ENCODE measurements at regions not wholly inside any gene's neighbourhood (a gene's known extent, or its start where the extent isn't known, plus 50 kb on each side); places are given as distances from the start of the nearest gene placed in this dataset.
"Not testable (repeated sequence)": the region's sequence is repeated elsewhere in the genome, so short reads cannot be mapped to it uniquely, and the experiment has no call there.

DNA sequence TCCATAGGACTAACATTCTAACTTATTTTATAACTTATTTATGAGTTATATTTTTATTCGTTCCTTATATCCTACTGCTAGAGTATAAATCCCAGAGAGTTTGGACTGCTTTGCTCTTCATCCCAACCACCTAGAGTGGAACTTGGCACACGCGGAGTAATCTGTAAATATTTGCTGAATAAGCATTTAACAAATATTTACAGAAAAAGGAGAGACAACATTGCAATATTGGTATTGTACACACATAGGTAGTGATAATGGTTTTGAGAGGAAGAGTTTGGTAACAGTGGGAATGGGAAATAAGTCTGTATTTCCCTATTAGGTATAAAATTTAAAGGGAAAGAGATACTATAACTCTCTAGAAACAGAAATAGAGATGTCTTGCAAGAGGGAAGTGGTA is 634.8 kb upstream of the CITED2 start:
- DNase-seq (no peak), ATAC-seq (no peak)
- H3K36me3 Mint-ChIP-seq (ENCODE audit: low read depth), result no peaks in the 10 kb centered on the region
- no peaks in the 10 kb centered on the region for H3K4me1 Mint-ChIP-seq
- H3K27me3 Mint-ChIP-seq, result peaks cover 6% of the 10 kb centered on the region
- H3K9me3 Mint-ChIP-seq (ENCODE audit: low read depth), result peaks cover 3% of the 10 kb centered on the region
- H3K4me3 Mint-ChIP-seq, result no peak overlapping the region
- no peak overlapping the region for H3K27ac Mint-ChIP-seq
- CTCF ChIA-PET, result no interaction called here
- POLR2A ChIA-PET, result no interaction called here
- intact Hi-C loops (cut with DNase I, micrococcal nuclease), result no loop called here

- Mint-ChIP-seq H3K4me3 (no peak overlapping the region), H3K36me3 (ENCODE audit: low read depth) (no peaks in the 10 kb centered on the region), H3K4me1 (no peaks in the 10 kb centered on the region), H3K27ac (no peak overlapping the region), H3K27me3 (peaks cover 6% of the 10 kb centered on the region), H3K9me3 (ENCODE audit: low read depth) (peaks cover 3% of the 10 kb centered on the region)
- ChIA-PET CTCF (interaction anchor here (0.7 kb wide), 1 partner anchor 568 kb away, joined by 3 read pairs; no protein-coding TSS in a partner anchor), POLR2A (no interaction called here)
- intact Hi-C loops (cut with DNase I, micrococcal nuclease), result no loop called here
- DNase-seq (no peak), ATAC-seq (no peak)
These were observed 633.1 kb upstream of the CITED2 start for GRCh38 chr6:140007525-140007924.

- intact Hi-C loops (cut with DNase I, micrococcal nuclease), result no loop called here
- Mint-ChIP-seq H3K27ac (no peak overlapping the region), H3K36me3 (ENCODE audit: low read depth) (no peaks in the 10 kb centered on the region), H3K4me3 (no peak overlapping the region), H3K4me1 (no peaks in the 10 kb centered on the region), H3K9me3 (ENCODE audit: low read depth) (peaks cover 3% of the 10 kb centered on the region), H3K27me3 (peaks cover 3% of the 10 kb centered on the region)
- no peak for ATAC-seq
- CTCF ChIA-PET, result no interaction called here
- DNase-seq, result no peak
- POLR2A ChIA-PET, result no interaction called here
These were observed 628.8 kb upstream of the CITED2 start for GRCh38 chr6:140003217-140003616.

- H3K4me3 Mint-ChIP-seq, result no peak overlapping the region
- H3K9me3 Mint-ChIP-seq (ENCODE audit: low read depth), result peaks cover 3% of the 10 kb centered on the region
- no peaks in the 10 kb centered on the region for H3K4me1 Mint-ChIP-seq
- H3K27me3 Mint-ChIP-seq, result peaks cover 3% of the 10 kb centered on the region
- ATAC-seq, result no peak
- intact Hi-C loops (cut with DNase I, micrococcal nuclease), result no loop called here
- DNase-seq, result no peak
- no peaks in the 10 kb centered on the region for H3K36me3 Mint-ChIP-seq (ENCODE audit: low read depth)
- H3K27ac Mint-ChIP-seq, result no peak overlapping the region
- ChIA-PET CTCF (no interaction called here), POLR2A (no interaction called here)
These were observed 628.1 kb upstream of the CITED2 start for GRCh38 chr6:140002396-140003022.

DNA sequence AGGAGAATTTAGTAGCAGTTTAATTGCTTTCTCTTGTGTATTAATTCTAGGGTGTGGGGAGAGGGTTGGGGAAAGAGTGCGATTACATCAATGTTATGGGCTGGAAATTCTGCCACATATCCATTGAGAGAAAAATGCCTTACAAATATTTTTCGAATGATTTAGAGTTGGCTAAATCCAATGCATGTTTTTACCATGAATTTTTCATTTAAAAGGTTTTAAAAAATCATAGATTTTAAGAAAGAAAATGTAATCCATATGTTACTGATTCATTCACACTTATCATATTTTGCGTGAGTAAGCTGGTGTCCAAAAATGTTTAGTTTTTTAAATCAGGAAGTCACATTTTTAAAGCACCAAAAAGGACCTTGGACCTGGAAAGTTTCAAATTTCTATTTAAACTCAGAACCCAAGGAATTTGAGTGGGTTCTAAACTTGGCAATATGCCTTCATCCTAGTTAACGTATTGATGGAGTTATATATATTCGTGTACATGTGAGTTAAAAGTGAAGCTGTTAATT is 627.4 kb upstream of the CITED2 start:
- Mint-ChIP-seq H3K4me1 (no peaks in the 10 kb centered on the region), H3K4me3 (no peak overlapping the region), H3K9me3 (ENCODE audit: low read depth) (peaks cover 3% of the 10 kb centered on the region), H3K27me3 (peaks cover 3% of the 10 kb centered on the region), H3K36me3 (ENCODE audit: low read depth) (no peaks in the 10 kb centered on the region), H3K27ac (no peak overlapping the region)
- ATAC-seq, result no peak
- intact Hi-C loops (cut with DNase I, micrococcal nuclease), result no loop called here
- POLR2A ChIA-PET, result no interaction called here
- no peak for DNase-seq
- CTCF ChIA-PET, result no interaction called here

GRCh38 chr6:140001005-140001404 is 626.6 kb upstream of the CITED2 start:
- ChIA-PET CTCF (no interaction called here), POLR2A (no interaction called here)
- no peaks in the 10 kb centered on the region for H3K27me3 Mint-ChIP-seq
- no peaks in the 10 kb centered on the region for H3K9me3 Mint-ChIP-seq (ENCODE audit: low read depth)
- no peaks in the 10 kb centered on the region for H3K36me3 Mint-ChIP-seq (ENCODE audit: low read depth)
- intact Hi-C loops (cut with DNase I, micrococcal nuclease), result no loop called here
- H3K4me3 Mint-ChIP-seq, result no peak overlapping the region
- ATAC-seq (no peak), DNase-seq (no peak)
- H3K4me1 Mint-ChIP-seq, result no peaks in the 10 kb centered on the region
- H3K27ac Mint-ChIP-seq, result no peak overlapping the region

DNA sequence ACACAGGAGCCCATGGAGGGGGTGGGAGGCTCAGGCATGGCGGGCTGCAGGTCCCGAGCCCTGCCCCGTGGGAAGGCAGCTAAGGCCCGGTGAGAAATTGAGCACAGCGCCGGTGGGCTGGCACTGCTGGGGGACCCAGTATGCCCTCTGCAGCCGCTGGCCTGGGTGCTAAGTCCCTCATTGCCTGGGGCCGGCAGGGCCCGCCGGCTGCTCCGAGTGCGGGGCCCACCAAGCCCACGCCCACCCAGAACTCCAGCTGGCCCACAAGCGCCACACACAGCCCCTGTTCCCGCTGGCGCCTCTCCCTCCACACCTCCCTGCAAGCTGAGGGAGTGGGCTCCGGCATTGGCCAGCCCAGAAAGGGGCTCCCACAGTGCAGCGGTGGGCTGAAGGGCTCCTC is 625.2 kb upstream of the CITED2 start:
- H3K27me3 Mint-ChIP-seq; H3K9me3 Mint-ChIP-seq (ENCODE audit: low read depth); H3K27ac Mint-ChIP-seq; DNase-seq; ATAC-seq; CTCF ChIA-PET; H3K36me3 Mint-ChIP-seq (ENCODE audit: low read depth); H3K4me3 Mint-ChIP-seq; POLR2A ChIA-PET; H3K4me1 Mint-ChIP-seq: not testable (repeated sequence)
- intact Hi-C loops (cut with DNase I, micrococcal nuclease), result loop anchor here in 1 of 2 experiments (10.0 kb wide), 1 partner anchor 625 kb away; the partner anchor contains the start of gene CITED2

- ATAC-seq; H3K4me1 Mint-ChIP-seq; CTCF ChIA-PET; H3K27ac Mint-ChIP-seq; H3K27me3 Mint-ChIP-seq; POLR2A ChIA-PET; DNase-seq; H3K9me3 Mint-ChIP-seq (ENCODE audit: low read depth); H3K4me3 Mint-ChIP-seq; H3K36me3 Mint-ChIP-seq (ENCODE audit: low read depth): not testable (repeated sequence)
- intact Hi-C loops (cut with DNase I, micrococcal nuclease), result loop anchor here in 1 of 2 experiments (10.0 kb wide), 1 partner anchor 624 kb away; the partner anchor contains the start of gene CITED2
These were observed 624.0 kb upstream of the CITED2 start for GRCh38 chr6:139998478-139998877.

DNA sequence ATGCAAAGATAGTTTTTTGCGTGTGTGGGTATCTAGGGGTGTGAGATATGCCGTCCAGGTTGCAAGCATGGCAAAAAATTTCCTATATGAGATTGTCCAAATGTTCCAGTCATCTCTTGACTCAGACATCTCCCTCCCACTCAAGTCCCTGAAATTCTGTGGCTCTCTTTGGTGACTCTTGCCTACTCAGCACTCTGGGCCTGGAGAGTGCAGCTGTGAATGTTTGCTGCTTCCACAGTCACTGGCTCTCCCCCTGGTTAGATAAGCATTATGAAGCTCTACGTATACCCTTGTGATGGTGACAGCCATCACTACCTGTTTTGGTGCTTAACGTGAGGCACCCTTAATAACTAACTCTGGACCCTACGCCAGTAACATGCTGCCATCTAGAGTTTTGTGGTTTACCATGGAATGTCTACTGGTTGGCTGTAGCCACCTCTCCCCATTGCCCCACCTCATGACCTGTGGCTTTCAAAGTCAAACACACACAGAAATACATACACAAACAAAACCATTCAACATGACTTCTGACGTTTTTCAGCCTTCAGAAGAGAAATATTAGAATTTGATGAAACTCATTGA is 621.9 kb upstream of the CITED2 start:
- no peaks in the 10 kb centered on the region for H3K27me3 Mint-ChIP-seq
- H3K4me1 Mint-ChIP-seq, result no peaks in the 10 kb centered on the region
- H3K36me3 Mint-ChIP-seq (ENCODE audit: low read depth), result no peaks in the 10 kb centered on the region
- no peak for DNase-seq
- intact Hi-C loops (cut with DNase I, micrococcal nuclease), result loop anchor here in 1 of 2 experiments (10.0 kb wide), 1 partner anchor 622 kb away; the partner anchor contains the start of gene CITED2
- no peak overlapping the region for H3K4me3 Mint-ChIP-seq
- ChIA-PET CTCF (no interaction called here), POLR2A (no interaction called here)
- ATAC-seq, result no peak
- no peaks in the 10 kb centered on the region for H3K9me3 Mint-ChIP-seq (ENCODE audit: low read depth)
- no peak overlapping the region for H3K27ac Mint-ChIP-seq

DNA sequence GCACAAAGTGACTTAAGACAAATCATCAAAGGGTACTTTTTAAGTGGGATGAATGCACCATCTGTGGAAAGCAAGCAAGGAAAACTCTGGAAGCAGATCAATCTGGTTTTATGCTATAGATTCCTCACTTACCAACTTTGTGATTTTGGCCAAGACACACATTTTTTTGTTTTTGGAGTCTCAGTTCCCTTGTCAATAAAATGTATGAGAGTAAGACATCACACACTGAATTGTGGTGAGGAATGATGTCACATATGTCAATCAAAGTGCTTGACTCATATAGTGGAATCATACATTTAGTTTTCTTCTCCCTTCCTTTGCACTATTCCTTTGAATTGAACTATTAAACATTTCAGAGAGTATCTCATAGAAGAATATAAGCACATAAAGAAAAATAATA is 620.5 kb upstream of the CITED2 start:
- Mint-ChIP-seq H3K4me3 (no peak overlapping the region), H3K27me3 (no peaks in the 10 kb centered on the region), H3K9me3 (ENCODE audit: low read depth) (no peaks in the 10 kb centered on the region), H3K4me1 (no peaks in the 10 kb centered on the region), H3K36me3 (ENCODE audit: low read depth) (no peaks in the 10 kb centered on the region), H3K27ac (no peak overlapping the region)
- POLR2A ChIA-PET, result no interaction called here
- intact Hi-C loops (cut with DNase I, micrococcal nuclease), result loop anchor here in 1 of 2 experiments (10.0 kb wide), 1 partner anchor 620 kb away; the partner anchor contains the start of gene CITED2
- DNase-seq (no peak), ATAC-seq (no peak)
- CTCF ChIA-PET, result interaction anchor here (1.0 kb wide), 1 partner anchor 626 kb away, joined by 3 read pairs; no protein-coding TSS in a partner anchor

DNA sequence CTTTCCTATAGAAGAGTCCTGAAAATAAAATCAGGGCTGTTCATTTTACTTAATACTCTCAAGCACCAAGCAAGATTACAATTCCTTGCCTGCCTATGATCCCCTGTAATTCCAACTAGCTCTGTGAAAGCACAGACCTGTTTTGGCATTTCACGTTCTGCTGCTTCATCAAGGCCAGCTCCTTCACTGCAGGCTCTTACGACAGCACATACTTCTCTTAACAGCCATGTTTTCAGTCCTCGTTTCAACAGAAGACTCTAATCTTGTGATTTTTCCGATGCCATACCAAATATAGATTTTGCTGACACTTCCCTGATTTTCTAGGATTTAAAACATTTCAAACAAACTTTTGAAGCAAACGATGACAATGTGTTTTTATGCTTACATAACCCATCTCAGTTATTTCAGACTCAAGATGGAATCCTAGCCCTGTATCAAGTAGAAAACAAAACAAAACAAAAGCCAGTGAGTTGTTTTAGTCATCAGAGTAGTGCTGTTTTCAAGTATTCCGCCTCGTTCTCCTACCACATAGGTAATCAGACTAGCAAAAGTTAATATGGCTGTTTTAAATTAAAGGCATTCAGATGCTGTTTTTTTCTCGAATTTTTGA is 616.5 kb upstream of the CITED2 start:
- Mint-ChIP-seq H3K4me1 (no peaks in the 10 kb centered on the region), H3K9me3 (ENCODE audit: low read depth) (no peaks in the 10 kb centered on the region), H3K27me3 (no peaks in the 10 kb centered on the region), H3K36me3 (ENCODE audit: low read depth) (no peaks in the 10 kb centered on the region), H3K4me3 (no peak overlapping the region), H3K27ac (no peak overlapping the region)
- ChIA-PET POLR2A (no interaction called here), CTCF (no interaction called here)
- DNase-seq (no peak), ATAC-seq (no peak)
- intact Hi-C loops (cut with DNase I, micrococcal nuclease), result loop anchor here in 1 of 2 experiments (10.0 kb wide), 1 partner anchor 616 kb away; the partner anchor contains the start of gene CITED2
